ENCODE measurements at regions not wholly inside any gene's neighbourhood (a gene's known extent, or its start where the extent isn't known, plus 50 kb on each side); places are given as distances from the start of the nearest gene placed in this dataset.

GRCh38 chr5:174318578-174318977, 273.1 kb downstream of the NSG2 start:
- no peak for DNase-seq (ENCODE audit: extremely low read depth, insufficient read length)
- no peak overlapping the region for H3K4me3 ChIP-seq (replicated peaks; ENCODE audit: low read depth, low read length)
- no peaks in the 10 kb centered on the region for H3K36me3 ChIP-seq (ENCODE audit: control insufficient read depth, insufficient read depth, low read length)
- no peak for TF ChIP-seq CTCF (IDR thresholded peaks at IDR 0.05; ENCODE audit: insufficient read depth, low read length, poor library complexity, severe bottlenecking)
- no peaks in the 10 kb centered on the region; the same call in none of the 2 replicates for H3K27me3 ChIP-seq (replicated peaks; ENCODE audit: control insufficient read depth, insufficient read depth, low read length)

DNA sequence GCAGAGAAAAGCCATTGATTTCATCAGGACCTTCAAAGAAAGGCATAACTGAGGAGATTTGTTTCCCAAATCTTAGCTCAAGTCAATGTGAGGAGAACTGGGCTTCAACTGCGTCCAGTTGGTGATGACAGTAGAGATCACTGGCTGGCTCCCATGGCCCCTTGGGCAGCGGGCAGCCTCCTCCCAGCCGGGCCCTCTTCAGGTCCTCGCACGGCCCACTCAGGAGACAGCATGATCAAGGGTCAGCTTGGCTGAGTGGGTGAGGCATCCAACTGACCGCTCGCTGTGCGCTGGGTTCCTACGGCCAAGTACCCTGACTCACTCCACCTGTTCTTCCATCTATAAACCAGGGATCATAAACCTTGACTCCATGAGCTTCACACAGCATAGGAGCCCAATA, 274.0 kb downstream of the NSG2 start:
- H3K36me3 ChIP-seq (ENCODE audit: control insufficient read depth, insufficient read depth, low read length) = no peaks in the 10 kb centered on the region
- no peak overlapping the region for H3K4me3 ChIP-seq (replicated peaks; ENCODE audit: low read depth, low read length)
- DNase-seq (ENCODE audit: extremely low read depth, insufficient read length) = no peak
- no peak for TF ChIP-seq CTCF (IDR thresholded peaks at IDR 0.05; ENCODE audit: insufficient read depth, low read length, poor library complexity, severe bottlenecking)
- no peaks in the 10 kb centered on the region; the same call in 1 of the 2 replicates for H3K27me3 ChIP-seq (replicated peaks; ENCODE audit: control insufficient read depth, insufficient read depth, low read length)

- Histone ChIP-seq H3K36me3 (ENCODE audit: control insufficient read depth, insufficient read depth, low read length) (no peaks in the 10 kb centered on the region), H3K4me3 (replicated peaks; ENCODE audit: low read depth, low read length) (no peak overlapping the region), H3K27me3 (replicated peaks; ENCODE audit: control insufficient read depth, insufficient read depth, low read length) (no peaks in the 10 kb centered on the region; the same call in 1 of the 2 replicates)
- TF ChIP-seq CTCF (IDR thresholded peaks at IDR 0.05; ENCODE audit: insufficient read depth, low read length, poor library complexity, severe bottlenecking) = no peak
- no peak for DNase-seq (ENCODE audit: extremely low read depth, insufficient read length)
These were observed 274.5 kb downstream of the NSG2 start for GRCh38 chr5:174320051-174320450.

DNA sequence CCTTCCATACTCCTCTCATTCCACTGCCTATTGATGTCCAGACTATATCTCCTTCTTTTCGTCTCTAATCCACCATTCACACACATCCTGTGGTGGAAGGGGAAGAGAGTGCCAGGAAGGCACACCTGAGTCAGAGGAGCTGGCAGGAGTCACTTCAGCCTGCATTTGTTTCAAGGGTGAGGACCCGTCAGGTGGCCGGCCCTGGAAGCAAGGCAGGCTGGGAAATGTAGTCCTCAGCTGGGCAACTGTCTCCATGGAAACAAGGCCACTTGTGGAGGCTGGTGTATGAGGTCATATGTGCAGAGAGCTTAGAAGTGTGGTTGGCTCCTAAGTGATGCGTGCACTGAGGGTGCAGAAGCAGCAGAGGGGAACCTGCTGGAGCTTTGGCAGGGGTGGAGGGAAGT, 278.4 kb downstream of the NSG2 start:
- TF ChIP-seq CTCF (IDR thresholded peaks at IDR 0.05; ENCODE audit: insufficient read depth, low read length, poor library complexity, severe bottlenecking) = no peak
- H3K4me3 ChIP-seq (replicated peaks; ENCODE audit: low read depth, low read length) = no peak overlapping the region
- no peaks in the 10 kb centered on the region for H3K36me3 ChIP-seq (ENCODE audit: control insufficient read depth, insufficient read depth, low read length)
- H3K27me3 ChIP-seq (replicated peaks; ENCODE audit: control insufficient read depth, insufficient read depth, low read length) = no peaks in the 10 kb centered on the region; the same call in 1 of the 2 replicates
- DNase-seq (ENCODE audit: extremely low read depth, insufficient read length) = peak; percentile 14

DNA sequence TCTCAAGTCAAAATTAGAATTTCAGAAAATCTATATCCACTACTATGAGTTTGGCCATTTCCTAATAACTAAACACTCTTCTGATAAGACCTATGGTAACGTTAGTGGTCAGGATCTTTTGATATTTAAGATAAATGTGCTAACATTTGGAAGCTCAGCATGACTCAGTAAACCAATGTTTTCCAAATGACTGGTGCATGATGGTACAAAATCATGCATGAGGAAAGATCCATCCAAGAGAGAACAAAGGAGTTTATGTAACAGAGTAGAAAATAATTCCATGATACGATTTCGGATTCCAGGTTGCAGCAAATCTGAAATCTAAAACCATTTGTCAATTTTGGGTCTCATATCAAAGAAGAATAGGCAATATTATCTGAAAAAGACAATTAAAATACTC, 279.2 kb downstream of the NSG2 start:
- Histone ChIP-seq H3K27me3 (replicated peaks; ENCODE audit: control insufficient read depth, insufficient read depth, low read length) (no peaks in the 10 kb centered on the region; the same call in 1 of the 2 replicates), H3K36me3 (ENCODE audit: control insufficient read depth, insufficient read depth, low read length) (no peaks in the 10 kb centered on the region), H3K4me3 (replicated peaks; ENCODE audit: low read depth, low read length) (no peak overlapping the region)
- TF ChIP-seq CTCF (IDR thresholded peaks at IDR 0.05; ENCODE audit: insufficient read depth, low read length, poor library complexity, severe bottlenecking) = no peak
- DNase-seq (ENCODE audit: extremely low read depth, insufficient read length) = no peak

- no peak for TF ChIP-seq CTCF (IDR thresholded peaks at IDR 0.05; ENCODE audit: insufficient read depth, low read length, poor library complexity, severe bottlenecking)
These were observed 279.9 kb downstream of the NSG2 start for GRCh38 chr5:174325431-174325830.

More at GRCh38 chr5:174325431-174325830, 279.9 kb downstream of the NSG2 start:
- H3K36me3 ChIP-seq (ENCODE audit: control insufficient read depth, insufficient read depth, low read length) = no peaks in the 10 kb centered on the region
- H3K27me3 ChIP-seq (replicated peaks; ENCODE audit: control insufficient read depth, insufficient read depth, low read length) = no peaks in the 10 kb centered on the region
- no peak overlapping the region for H3K4me3 ChIP-seq (replicated peaks; ENCODE audit: low read depth, low read length)
- no peak for DNase-seq (ENCODE audit: extremely low read depth, insufficient read length)

All from GM06990 (cell line).